Amniotic stem cell (primary cell): ENCODE measurements at regions not wholly inside any gene's neighbourhood (a gene's known extent, or its start where the extent isn't known, plus 50 kb on each side); places are given as distances from the start of the nearest gene placed in this dataset.
"Not testable (repeated sequence)": the region's sequence is repeated elsewhere in the genome, so short reads cannot be mapped to it uniquely, and the experiment has no call there.

Experiments
- DNase-seq: peaks from one replicate; lab custom pipeline; 2025; lab: John Stamatoyannopoulos, UW

- DNase-seq = no peak
Measured at GRCh38 chr22:36088292-36088691, 59.7 kb upstream of the RBFOX2 start.

- DNase-seq = no peak
Measured at GRCh38 chr22:36087784-36088183, 59.2 kb upstream of the RBFOX2 start.

DNA sequence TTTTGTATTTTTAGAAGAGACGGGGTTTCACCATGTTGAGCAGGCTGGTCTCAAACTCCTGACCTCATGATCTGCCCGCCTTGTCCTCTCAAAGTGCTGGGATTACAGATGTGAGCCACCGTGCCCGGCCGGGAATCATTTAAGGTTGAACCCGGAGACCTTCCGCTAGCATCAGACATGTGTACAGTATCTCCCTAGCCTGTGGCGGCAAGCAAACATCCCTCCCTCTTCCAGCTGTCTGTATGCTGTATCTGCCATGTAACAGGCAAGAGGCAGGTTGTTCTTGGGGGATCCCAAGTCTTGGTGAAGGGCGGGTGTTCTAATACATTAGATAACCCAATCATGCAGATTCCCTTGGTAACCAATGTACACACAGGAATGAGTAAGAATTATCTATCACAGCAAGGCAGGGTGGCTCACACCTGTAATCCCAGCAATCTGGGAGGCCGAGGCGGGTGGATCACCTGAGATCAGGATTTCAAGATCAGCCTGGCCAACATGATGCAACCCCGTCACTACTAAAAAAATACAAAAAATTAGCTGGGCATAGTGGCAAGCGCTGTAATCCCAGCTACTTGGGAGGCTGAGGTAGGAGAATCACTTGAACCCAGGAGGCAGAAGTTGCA, 58.1 kb upstream of the RBFOX2 start:
- DNase-seq = no peak

- no peak for DNase-seq
Measured at GRCh38 chr22:36086170-36086490, 57.5 kb upstream of the RBFOX2 start.

DNA sequence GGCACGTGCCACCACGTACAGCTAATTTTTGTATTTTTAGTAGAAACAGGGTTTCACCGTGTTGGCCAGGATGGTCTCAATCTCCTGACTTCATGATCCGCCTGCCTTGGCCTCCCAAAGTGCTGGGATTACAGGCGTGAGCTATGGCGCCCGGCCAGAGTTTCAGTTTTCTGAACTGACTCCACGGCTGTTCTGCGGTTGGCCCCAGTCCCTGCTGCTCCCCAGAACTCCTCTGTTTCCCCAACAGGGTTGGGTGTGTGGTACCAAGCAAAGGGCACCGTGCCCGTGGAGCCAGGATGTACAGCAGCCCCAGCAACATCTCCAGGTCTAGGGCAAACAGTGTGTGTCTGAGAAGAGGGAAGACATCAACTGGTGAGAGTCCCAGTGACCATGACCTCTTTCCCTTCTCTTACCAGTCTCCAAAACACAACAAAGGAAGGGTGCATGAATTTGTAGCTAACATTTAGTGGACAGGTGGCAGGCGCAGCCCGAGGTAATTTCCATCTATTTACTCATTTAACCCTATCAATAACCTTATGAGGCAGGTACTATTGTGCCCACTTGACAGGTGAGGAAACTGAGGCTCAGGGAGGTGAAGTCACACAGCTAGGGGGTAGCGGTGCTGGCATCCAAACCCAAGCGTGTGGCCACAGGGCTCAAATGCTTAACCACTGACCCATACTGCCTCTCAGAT, 57.0 kb upstream of the RBFOX2 start:
- DNase-seq = no peak

DNA sequence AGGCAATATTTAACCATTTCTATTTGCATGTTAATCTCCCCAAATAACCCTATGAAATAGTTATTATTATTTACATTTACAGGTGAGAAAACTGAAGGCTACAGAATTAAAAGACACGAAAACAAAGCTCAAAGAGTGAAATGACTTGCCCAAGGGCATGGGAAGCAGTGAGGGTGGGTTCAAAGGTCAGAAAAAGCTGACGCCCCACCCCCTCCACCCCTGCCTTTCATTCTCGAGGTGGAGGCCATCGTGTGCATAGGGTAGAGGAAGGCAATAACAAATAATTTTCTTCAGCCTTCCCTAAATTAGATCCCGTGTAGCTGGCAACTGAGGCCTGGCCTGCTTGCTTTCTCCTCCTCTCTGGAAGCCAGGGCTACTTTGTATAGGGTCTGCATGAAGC, 56.1 kb upstream of the RBFOX2 start:
- DNase-seq = no peak

GRCh38 chr22:36083056-36083455, 54.4 kb upstream of the RBFOX2 start:
- no peak for DNase-seq

DNA sequence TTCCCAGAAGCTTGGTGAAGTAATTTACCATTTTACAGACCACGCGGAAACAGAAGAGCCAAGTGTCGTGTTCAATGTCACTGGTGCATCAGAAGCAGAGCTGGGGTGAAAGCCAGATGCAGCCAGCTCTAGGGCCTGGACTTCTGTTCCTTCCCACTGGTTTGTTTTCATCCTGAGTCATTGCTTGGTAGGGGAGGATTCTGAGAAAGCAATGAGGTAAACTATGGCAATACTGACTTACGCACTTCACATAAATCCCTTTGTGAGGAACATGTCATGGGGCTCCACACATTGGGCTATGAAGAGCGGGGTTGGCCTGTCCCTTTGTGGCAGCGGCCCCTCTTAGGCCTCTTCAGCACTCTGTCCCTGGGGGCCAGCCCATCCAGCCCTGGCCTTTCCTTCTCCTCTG, 52.4 kb upstream of the RBFOX2 start:
- DNase-seq = peak; percentile 62

GRCh38 chr22:36080281-36080680, 51.7 kb upstream of the RBFOX2 start:
- DNase-seq = not testable (repeated sequence)

GRCh38 chr22:36079041-36079440, 50.4 kb upstream of the RBFOX2 start:
- no peak for DNase-seq
